HG03066 (cell line): ENCODE measurements at regions not wholly inside any gene's neighbourhood (a gene's known extent, or its start where the extent isn't known, plus 50 kb on each side); places are given as distances from the start of the nearest gene placed in this dataset.
"Not testable (repeated sequence)": the region's sequence is repeated elsewhere in the genome, so short reads cannot be mapped to it uniquely, and the experiment has no call there.

Experiments used
- ATAC-seq: cut with Tn5 transposase; IDR thresholded peaks from one replicate; pipeline ENCODE4 v1.9.1; 2021; ENCODE audit warnings: low read depth; ENCODE audit not compliant: unreplicated experiment

- not testable (repeated sequence) for ATAC-seq
Observed at GRCh38 chr7:156517858-156518257, 122.7 kb upstream of the RNF32 start.

- ATAC-seq, result no peak
Observed at GRCh38 chr7:156516791-156517378, 123.7 kb upstream of the RNF32 start.

- no peak for ATAC-seq
Observed at GRCh38 chr7:156515911-156516790, 124.4 kb upstream of the RNF32 start.

GRCh38 chr7:156514851-156515250, 125.7 kb upstream of the RNF32 start:
- ATAC-seq, result no peak

- no peak for ATAC-seq
Observed at GRCh38 chr7:156511426-156511825, 129.1 kb upstream of the RNF32 start.

GRCh38 chr7:156510966-156511365, 129.6 kb upstream of the RNF32 start:
- ATAC-seq, result no peak

GRCh38 chr7:156509216-156509615, 131.4 kb upstream of the RNF32 start:
- ATAC-seq, result no peak

- no peak for ATAC-seq
Observed at GRCh38 chr7:156505876-156506275, 134.7 kb upstream of the RNF32 start.

GRCh38 chr7:156504687-156505545, 135.7 kb upstream of the RNF32 start:
- ATAC-seq, result no peak

GRCh38 chr7:156504006-156504405, 136.6 kb upstream of the RNF32 start:
- ATAC-seq, result no peak

GRCh38 chr7:156503196-156503595, 137.4 kb upstream of the RNF32 start:
- no peak for ATAC-seq

- not testable (repeated sequence) for ATAC-seq
Observed at GRCh38 chr7:156501815-156502214, 138.8 kb upstream of the RNF32 start.

- ATAC-seq, result no peak
Observed at GRCh38 chr7:156499247-156499881, 141.2 kb upstream of the RNF32 start.

GRCh38 chr7:156497776-156498509, 142.6 kb upstream of the RNF32 start:
- no peak for ATAC-seq

GRCh38 chr7:156496865-156497264, 143.7 kb upstream of the RNF32 start:
- no peak for ATAC-seq

GRCh38 chr7:156496363-156496769, 144.2 kb upstream of the RNF32 start:
- ATAC-seq, result no peak

- no peak for ATAC-seq
Observed at GRCh38 chr7:156494960-156495359, 145.6 kb upstream of the RNF32 start.

GRCh38 chr7:156493942-156494341, 146.6 kb upstream of the RNF32 start:
- ATAC-seq, result no peak

GRCh38 chr7:156492170-156492569, 148.4 kb upstream of the RNF32 start:
- no peak for ATAC-seq

GRCh38 chr7:156491435-156491834, 149.1 kb upstream of the RNF32 start:
- no peak for ATAC-seq
